NCI-H82 (cell line): ENCODE measurements at regions not wholly inside any gene's neighbourhood (a gene's known extent, or its start where the extent isn't known, plus 50 kb on each side); places are given as distances from the start of the nearest gene placed in this dataset.

Source experiments
- DNase-seq: peaks from one replicate; lab custom pipeline; 2025; lab: John Stamatoyannopoulos, UW

DNA sequence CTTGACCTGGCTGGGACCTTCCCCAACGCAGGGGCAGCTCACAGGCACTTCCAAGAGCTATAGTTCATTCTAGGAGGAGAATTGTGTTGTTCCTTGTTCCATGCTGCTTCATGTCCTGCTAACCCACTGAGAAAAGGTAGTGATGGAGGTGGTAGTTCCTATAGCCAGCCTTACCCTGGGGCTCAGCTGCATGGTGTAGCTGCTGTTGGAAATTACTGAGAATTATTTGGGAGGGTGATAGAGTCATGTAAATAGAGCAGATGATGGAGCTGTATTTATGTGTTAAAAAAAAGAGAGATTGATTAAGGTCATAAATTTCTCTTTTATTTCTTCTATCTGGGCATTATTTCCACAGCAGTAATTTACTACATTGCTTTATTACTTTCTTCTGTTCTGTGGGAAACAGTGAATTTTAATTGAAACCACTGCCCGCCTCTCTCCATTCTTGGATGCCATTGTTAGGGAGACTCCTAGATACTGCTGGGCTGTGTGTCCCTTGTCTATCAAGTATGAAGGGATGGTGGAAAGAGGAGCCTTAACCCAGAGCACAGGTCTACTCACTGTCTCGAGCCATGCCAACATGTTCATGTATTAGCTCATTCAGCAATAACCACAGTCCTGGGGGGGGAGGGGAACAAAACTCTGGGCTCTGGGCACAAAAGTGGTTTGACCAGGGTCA, 309.2 kb downstream of the FAT3 start:
- DNase-seq, result no peak

DNA sequence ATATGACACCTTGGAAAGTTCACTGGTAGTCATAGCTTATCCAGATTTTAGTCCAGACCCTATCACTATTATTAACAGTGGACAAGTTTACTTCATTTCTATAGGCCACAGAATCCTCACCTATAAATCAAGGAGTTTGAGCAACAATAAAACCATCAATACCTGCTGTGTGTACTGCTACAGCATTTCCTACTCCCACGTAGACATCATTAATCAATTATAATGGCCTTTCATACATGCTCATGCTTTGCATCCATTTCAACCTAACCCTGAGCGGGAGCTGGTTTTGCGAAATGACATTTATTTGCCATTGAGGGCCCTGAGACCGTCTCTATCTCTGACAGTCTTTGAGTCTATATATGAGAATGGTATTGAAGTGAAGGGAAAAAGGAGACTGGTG, 312.3 kb downstream of the FAT3 start:
- no peak for DNase-seq

DNA sequence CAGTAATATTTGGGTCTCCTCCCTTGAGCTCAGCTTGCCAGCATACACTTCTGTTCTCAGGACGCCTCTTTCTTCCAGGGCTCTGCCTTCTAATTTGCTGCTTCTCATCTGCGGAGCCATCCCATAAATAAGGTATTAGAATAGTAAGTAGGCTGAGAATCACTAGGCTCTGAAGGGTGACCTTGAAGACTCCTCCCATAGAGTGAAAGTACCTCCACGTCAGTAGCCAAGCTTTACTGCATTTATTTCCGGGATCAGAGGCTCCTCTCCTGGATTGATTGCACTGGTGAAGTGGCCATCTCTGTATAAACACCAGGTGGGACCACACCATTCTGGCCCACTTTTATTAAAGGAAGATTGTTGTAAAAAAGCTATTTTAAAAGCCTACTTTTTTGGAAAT, 315.5 kb downstream of the FAT3 start:
- peak; percentile 53 for DNase-seq

DNA sequence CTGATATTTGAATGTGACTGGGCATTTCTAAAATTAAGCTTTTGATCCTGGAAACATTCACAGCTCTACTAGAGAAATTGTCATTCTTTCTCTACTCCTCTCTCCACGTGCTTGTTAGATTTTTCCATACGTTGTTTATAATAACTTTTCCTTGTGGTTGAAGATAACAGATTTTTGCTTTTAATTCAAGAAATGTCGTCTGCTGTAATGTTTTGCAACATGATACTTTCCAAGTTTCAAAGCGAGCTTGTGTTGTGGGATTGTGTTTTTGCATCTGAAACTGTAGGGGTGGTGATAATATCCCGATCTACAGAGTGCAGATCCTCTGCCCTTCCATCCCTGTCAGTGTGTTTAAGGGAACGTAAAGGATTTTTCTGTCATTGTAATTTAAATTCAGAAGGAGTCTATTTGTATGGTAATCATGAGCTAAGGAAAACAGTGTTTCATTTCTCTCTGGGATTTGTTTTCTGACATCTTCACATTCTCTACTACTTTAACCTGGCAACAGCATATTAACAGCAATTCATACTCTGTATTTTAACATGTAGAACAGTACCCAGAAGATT, 321.4 kb downstream of the FAT3 start:
- DNase-seq, result no peak

DNA sequence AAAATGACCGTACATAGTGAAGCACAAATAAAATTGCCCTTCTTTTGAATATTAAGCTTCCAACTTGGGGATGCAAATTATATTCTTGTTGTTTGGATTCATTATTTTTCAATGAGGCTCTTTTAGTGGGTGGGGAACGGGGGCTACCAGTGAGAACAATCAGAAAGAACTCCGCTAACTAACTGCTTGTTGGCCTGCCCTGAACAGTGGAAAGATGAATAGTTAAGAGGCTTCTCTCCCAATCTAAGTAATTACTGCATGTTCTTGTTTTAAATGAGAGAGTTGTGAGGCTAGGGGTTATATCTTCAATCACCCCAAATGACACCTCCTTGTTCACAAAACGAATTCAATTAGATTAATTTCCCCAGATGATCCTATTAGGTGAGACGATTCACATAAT, 322.0 kb downstream of the FAT3 start:
- no peak for DNase-seq

DNA sequence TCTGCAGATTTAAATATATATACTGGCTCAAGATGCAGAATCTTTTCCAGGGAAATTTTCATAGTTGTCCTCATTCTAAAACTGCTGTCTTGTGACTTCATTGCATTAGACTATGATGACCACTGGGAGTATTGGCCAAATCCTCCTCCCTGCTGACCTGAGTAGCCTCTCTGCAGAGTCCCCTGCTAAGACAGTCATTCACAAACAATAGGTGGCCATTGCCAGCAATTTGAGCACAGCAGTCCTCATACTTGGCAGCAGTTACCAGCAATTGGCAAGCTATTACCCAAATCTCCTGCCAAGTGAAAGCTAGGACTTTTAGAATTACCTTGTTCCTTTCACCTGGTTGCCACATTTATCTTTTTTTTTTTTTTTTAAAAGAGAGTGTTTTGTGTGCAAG, 325.8 kb downstream of the FAT3 start:
- no peak for DNase-seq

DNA sequence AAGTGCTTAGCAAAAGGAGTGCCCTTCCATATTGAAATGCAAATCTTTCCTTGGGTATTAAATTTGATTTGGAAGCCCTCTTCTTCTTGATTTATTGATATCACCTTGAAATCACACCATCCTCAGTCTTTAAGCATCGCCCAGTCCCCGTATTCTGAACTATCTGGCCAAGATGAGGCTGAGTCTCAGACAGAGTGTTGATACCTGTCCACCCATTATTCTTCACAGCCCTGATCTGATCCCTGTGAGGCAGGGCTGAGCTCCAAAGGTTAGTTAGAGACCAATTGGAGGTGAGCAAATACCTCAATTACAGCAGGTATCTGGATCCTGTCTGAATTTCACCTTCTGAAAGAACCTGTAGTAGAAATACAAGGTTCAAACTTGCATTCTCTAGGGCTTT, 326.3 kb downstream of the FAT3 start:
- DNase-seq, result no peak

DNA sequence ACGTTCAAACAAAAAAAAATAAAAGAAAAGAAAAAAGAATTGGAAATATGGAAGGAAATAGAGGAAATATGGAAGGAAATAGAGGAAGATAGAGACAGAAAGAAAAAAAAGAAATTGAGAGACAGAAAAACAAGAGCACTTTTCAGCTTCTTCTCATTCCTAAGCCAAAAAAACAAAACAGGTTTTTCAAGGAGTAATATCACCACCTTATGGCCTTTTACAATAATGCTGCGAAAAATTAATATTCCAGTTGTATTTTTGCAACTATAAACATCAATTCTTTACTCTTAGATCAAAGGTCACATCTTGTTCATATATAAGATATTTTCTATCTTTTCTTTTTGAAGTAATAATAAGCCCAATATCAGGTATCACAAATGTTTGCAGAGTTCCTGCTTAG, 328.3 kb downstream of the FAT3 start:
- DNase-seq, result no peak

DNA sequence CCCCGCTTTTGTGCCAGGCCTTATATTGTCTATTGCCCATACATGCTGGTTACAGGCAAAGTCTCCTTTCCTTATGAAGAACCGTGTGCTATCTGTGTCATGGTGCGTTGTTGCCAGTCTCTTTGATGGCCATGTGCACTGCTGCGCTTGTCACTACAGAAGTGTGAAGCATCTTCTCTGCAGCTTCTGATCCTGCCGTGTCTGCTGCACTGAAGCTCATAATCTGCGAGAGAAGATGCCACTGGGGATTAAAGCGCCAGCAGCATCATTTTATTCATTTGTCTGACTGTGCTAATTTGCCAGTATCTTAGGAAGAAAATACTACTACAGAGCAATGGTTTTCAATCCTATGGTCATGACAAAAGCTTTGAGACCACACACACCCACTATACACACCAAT, 330.1 kb downstream of the FAT3 start:
- peak; percentile 20 for DNase-seq

DNA sequence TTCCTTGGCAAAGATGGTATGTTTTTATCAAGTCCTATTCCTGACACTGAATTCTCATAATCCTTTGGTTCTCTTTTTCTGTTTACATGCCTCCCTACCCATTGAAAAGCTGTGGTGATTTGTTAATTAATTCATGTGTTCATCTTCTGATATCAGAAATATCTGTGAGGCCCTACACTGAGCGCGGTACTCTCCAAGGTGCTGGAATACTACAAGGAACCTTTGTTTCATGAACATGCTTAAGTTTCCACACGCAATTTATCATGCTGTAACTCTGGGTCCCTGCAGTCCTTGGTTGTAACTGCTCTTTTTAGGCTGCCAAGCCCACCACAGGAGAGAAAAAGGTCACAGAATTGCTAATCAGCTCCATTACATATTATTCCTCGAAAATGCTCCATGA, 331.8 kb downstream of the FAT3 start:
- DNase-seq, result no peak

DNA sequence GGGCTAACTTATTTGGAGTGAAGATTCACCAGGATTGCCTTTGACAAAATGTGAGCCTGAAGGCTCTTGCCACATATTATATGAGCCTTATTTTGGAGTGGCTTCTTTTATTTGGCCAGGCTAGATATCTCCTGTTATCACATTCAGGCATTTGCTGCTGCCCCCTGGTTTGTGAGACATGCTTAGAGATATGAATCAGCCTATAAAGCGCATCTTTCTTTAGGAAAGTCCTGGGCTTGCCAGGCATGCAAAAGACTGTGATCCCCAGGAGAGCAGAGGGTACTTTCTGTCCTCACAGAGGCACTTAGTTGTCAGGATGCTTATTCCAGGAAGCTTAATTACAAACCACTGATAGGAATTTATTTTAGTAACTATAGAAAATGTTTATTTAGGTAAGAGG, 333.3 kb downstream of the FAT3 start:
- DNase-seq, result no peak

DNA sequence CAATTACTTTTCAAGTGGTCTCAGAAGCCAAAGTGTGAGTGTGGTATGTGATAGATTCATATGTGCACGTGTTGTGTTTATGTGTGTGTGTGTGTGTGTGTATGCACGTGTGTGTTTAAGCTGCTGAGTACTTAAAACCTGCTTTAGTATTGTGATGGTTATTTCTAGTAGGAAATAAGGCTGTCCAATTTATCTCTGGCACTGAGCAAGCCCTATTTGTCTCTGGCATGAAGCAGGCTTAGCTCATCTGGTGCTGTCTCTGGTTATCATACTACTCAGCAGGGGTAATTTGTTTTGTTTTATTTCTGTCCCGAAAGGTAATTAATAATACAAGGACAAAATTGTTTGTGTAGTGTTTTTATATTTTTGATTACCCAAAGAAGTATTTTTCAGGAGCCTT, 333.7 kb downstream of the FAT3 start:
- no peak for DNase-seq

DNA sequence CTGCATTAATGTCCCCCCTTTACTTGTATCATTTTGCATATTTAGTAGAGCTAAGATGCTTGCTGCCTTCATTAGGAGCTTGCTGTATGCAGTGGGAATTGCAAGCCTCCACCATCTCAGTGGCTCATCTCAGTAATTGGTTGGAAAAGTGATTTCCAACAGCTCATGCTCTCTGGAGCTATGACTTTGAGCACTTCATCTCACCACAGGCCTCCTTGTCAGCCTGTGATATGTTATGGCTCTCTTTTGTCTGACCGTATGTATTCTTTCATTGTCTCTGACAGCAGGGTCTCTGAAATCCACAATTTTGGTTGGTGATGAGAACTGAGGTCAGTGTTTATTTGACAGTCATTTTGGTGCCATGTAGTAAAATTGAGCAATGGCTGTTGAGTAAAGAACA, 345.1 kb downstream of the FAT3 start:
- no peak for DNase-seq

DNA sequence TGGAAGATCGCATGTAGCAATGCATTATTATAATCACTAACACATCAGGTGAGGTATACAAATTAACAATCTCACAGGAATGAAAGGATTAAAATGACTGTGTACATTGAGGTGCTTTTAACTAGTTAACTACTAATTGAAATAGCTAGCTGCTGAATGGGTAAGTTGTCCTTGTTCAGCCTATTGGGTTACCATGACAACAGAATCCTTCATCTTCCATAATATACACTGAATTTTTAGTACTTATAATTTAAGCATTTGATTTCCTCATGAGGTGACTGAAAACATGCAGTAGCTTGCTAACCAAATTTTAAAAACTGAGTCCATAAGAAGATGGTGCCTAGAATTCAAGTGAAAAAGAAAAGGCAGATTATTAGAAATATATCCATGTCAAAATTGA, 347.9 kb downstream of the FAT3 start:
- DNase-seq, result no peak

DNA sequence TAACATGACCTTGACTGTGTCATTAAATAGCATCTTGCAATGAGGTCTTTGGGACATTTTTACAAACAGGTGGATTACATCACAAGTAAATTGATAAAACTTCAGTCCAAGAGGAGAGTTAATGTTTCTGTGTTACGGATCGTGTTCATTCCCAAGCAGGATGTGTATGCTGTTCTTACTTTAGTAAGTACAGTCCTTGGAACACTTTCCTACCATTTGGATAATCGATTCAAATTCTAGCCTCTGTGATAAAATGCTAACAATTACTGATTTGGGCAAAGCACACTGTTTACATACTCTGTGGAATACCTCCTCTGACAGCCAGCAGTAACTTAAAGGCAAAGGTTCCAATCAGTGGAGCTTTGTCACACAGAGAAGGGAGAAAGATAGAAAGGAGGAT, 351.7 kb downstream of the FAT3 start:
- no peak for DNase-seq

DNA sequence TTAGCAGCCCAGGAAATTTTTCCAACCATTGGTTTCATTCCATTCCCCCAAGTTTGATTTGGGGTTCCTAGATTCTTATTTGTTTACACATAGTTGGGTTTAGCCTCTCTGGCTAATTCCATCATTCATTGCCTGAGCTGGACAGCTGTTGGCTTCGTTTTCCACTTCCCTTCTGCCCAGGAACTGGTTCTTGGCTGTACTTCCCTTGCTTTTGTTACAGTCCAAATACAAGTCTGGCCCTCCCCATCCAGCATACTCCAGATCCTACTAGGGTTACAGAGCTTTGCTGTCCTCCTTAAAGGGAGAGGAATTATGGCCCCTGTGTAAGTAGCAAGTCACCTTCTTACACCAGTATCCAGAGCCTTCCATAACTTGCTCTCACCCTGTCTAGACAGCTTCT, 356.3 kb downstream of the FAT3 start:
- DNase-seq, result no peak

DNA sequence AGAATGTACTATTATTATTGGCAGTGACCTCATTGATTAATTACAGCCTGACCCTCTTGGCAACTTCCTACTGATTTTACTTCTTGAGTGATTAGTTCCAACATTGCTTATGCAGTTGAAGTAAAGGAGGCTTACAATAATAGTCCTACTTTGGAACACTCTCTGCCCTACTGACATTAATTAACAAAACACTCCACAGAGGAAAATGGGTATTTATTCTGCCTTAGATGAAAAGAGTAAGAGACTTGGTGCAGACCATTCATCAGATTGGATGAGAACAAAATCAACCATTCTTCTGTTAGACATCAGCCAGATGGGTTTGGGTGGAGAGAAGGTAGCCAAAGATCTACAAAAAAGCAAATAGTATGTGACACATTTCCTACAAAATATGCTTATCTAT, 363.8 kb downstream of the FAT3 start:
- no peak for DNase-seq

DNA sequence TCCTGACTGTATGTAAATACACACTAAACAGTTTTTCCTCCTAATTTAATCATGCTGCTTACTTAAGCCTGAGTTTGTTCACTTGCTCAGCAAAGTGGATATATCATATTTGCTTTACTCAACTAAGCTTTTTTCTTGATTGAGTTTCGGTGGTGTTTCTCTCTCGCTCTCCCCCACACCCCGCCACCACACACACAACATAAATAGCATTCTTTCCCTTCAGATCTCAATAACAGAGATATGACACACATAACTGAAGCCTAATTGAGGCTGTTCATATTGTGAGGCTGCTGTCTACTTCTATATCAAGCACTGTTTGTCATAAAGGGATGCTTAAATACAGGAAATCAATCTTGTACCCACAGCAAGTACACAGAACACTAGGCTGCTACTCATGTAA, 364.9 kb downstream of the FAT3 start:
- no peak for DNase-seq

DNA sequence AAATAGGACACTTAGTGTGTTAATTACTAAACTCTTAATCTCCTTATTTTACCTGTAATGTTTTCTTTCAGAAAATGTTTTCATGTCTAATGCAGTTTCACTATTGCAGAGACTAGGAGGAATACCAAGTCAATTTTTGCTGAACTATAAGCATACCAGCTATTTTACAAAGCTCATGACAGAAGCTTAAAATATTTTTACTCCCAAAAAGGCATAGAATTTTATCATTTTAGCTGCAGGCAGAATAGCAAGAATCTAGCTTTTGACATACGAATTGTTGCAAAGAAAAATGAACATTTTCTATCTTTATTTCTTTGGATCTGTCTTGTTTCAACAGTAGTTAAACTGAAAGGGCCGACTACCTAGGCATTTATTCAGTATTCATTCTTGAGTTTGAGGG, 366.9 kb downstream of the FAT3 start:
- no peak for DNase-seq

DNA sequence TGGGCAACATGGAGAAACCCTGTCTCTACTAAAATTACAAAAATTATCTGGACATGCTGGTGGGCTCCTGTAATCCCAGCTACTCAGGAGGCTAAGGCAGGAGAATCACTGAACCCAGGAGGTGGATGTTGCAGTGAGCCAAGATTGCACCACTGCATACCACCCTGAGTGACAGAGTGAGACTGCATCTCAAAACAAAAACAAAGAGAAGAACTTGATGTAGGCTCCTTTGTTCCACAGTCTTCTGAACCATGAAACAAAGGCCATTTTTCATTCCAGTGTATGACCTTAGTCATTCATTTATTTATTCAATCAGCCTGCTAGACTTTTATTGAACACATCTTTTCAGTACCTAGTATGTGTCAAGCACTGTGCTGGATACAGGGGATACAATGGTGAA, 369.6 kb downstream of the FAT3 start:
- DNase-seq, result no peak

DNA sequence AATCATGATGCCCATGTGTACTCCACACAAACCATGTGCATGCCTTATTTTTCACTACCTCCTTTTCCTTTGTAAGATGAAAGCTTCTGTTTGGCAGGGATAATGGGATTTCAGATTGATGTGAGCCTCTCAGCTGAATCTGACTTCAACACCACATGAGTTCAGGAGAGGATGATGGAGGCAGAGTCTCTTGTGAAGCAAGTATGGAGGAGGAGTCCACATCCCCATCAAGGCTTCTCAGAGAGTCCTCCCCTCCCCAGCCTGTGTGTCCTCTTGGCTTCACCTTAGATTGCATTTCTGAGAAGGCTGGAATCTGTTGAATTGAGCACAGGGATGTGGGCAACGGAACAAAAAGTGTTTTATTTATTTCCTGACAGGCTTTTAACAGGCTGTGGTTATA, 370.4 kb downstream of the FAT3 start:
- peak; percentile 53 for DNase-seq

DNA sequence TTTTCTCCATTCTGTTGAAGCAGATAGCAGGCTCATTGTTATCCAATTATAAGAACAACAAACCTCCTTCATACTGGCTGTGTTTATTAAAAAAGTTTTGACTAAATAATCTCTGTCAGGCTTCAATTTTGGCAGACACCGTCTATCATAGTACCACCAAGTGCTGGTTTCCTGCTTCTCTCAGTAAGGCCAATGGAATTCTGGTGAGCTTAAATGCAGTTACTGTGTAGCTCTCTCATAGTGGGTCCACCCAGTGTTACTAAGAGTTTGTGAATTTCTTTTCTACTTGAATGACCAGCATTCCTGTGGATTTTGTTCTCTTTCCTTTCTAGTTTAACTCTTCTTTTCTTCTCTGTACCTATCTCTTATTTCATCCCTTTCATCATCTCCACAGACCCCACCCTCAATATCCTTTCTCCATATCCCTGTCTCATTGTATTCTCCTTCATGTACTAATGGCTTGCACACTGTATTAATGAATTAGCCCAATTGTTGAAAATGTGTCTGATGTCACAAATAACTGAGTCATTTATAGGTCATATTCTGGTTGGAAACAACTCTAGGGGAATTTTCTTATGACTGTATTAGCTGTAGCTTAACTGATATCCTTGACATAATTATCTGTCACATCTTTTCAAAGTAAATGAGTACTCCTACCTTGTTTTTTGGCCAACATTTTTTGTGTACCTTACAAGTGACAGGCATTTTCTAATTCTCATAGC, 372.1 kb downstream of the FAT3 start:
- no peak for DNase-seq

DNA sequence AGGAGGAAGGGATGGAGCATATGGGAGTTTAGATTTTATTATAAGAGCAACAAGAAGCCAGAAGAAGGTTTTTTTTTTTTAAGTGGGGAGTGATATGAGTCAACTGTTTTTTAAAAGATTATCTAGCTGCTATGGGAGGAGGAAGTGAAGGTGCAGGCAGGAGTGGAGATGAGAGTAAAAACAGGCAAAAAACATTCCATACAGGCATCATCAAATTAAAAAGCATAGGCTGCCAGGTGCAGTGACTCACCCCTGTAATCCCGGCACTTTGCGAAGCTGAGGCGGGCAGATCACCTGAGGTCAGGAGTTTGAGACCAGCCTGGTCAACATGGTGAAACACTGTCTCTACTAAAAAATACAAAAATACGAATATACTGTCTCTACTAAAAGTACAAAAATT, 368.4 kb upstream of the MTNR1B start:
- no peak for DNase-seq

DNA sequence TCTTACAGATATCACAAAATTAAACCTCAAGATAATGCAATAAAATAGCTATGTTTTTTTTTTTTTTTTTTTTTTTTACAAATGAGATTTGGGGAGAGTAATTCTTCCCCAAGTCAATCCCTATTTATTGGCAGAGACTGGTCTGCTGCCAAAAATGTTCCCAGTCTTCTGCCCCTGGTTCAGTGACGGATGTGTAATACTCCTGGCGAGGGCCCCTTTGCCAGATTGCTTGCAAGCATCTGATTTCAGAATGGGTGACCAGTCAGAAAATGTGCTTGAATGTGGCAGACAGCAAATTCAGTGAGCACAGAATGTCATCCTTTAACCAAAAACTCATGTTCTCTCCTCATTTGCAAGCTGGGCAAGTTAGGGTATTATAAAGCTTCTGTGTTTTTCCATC, 363.8 kb upstream of the MTNR1B start:
- DNase-seq, result no peak
